CD14-positive monocyte (primary cell): ENCODE measurements at regions not wholly inside any gene's neighbourhood (a gene's known extent, or its start where the extent isn't known, plus 50 kb on each side); places are given as distances from the start of the nearest gene placed in this dataset.

Source experiments
- DNase-seq, 3 donors: peaks; one replicate each; pipeline ENCODE4 v3.0.0-alpha.2; 2011 to 2022
- H2AFZ ChIP-seq: 2 replicates; pipeline ENCODE4 v1.6.0; 2012; ENCODE audit warnings: mild to moderate bottlenecking, low read depth, low read length, inconsistent platforms; ENCODE audit not compliant: insufficient read depth, poor library complexity, severe bottlenecking
- H3K27ac ChIP-seq, 2 donors: 1 replicate in 1 of 2; 2 replicates in 1 of 2; pipeline ENCODE4 v1.5.1; 2012 to 2013; ENCODE audit warnings: low read length in 2 of 2, control low read depth in 1 of 2, inconsistent platforms in 1 of 2, low read depth in 1 of 2, mild to moderate bottlenecking in 1 of 2
- H3K27me3 ChIP-seq, 2 donors: one replicate each; pipeline versions ENCODE4 v1.6.0 to v1.6.1; 2011 to 2013; ENCODE audit warnings: low read length in 2 of 2; ENCODE audit not compliant: control insufficient read depth in 2 of 2, insufficient read depth in 2 of 2
- H3K36me3 ChIP-seq, 2 donors: replicated peaks in 1 of 2; 1 replicate in 1 of 2; 2 replicates in 1 of 2; pipeline versions ENCODE4 v1.5.1 to v1.6.1; 2012 to 2013; ENCODE audit warnings: low read length in 2 of 2, control low read depth in 1 of 2, inconsistent platforms in 1 of 2, mild to moderate bottlenecking in 1 of 2; ENCODE audit not compliant: insufficient read depth in 2 of 2, control insufficient read depth in 1 of 2
- H3K4me1 ChIP-seq, 2 donors: 1 replicate in 1 of 2; 2 replicates in 1 of 2; pipeline versions ENCODE4 v1.5.1 to v1.6.1; 2012 to 2013; ENCODE audit warnings: low read length in 2 of 2, control low read depth in 1 of 2, inconsistent platforms in 1 of 2, mild to moderate bottlenecking in 1 of 2, moderate library complexity in 1 of 2; ENCODE audit not compliant: insufficient read depth in 2 of 2, control insufficient read depth in 1 of 2
- H3K4me2 ChIP-seq: replicated peaks from 2 replicates; pipeline ENCODE3; 2012; ENCODE audit warnings: low read length, moderate library complexity, mild to moderate bottlenecking; ENCODE audit not compliant: poor library complexity, severe bottlenecking; ENCODE audit errors: extremely low read depth
- H3K4me3 ChIP-seq, 3 experiments: fragments of 200-600 bp in 1 of 3; sonication (generic) in 1 of 3; replicated peaks in 1 of 3; 1 replicate in 2 of 3; 2 replicates in 1 of 3; pipeline ENCODE4 v1.5.1; 2011 to 2013; ENCODE audit warnings: low read length in 3 of 3, mild to moderate bottlenecking in 3 of 3, control low read depth in 2 of 3, low read depth in 2 of 3, inconsistent platforms in 1 of 3, moderate library complexity in 1 of 3
- H3K79me2 ChIP-seq: 2 replicates; pipeline ENCODE4 v1.6.0; 2012; ENCODE audit warnings: mild to moderate bottlenecking, control low read depth, inconsistent platforms, low read length, moderate library complexity; ENCODE audit not compliant: insufficient read depth
- H3K9ac ChIP-seq: 2 replicates; pipeline ENCODE4 v1.6.0; 2017; ENCODE audit warnings: low read length, mild to moderate bottlenecking; ENCODE audit not compliant: insufficient read depth, poor library complexity, severe bottlenecking
- H3K9me3 ChIP-seq, 2 donors: replicated peaks in 1 of 2; 1 replicate in 1 of 2; 2 replicates in 1 of 2; pipeline versions ENCODE4 v1.5.1 to v1.6.1; 2012 to 2013; ENCODE audit warnings: low read length in 2 of 2, control low read depth in 1 of 2; ENCODE audit not compliant: control insufficient read depth in 1 of 2, insufficient read depth in 1 of 2
- H4K20me1 ChIP-seq: 2 replicates; pipeline ENCODE4 v1.6.0; 2012; ENCODE audit warnings: mild to moderate bottlenecking, low read length, control low read depth, moderate library complexity; ENCODE audit not compliant: insufficient read depth
- H3K27ac Mint-ChIP-seq, 7 donors: one replicate each; pipeline ENCODE4 v1.8.0; 2020; ENCODE audit warnings: mild to moderate bottlenecking in 7 of 7, mixed read lengths in 7 of 7, moderate library complexity in 6 of 7, inconsistent platforms in 2 of 7
- H3K27me3 Mint-ChIP-seq, 3 donors: one replicate each; pipeline ENCODE4 v1.8.0; 2021 to 2022; ENCODE audit warnings: low read depth in 3 of 3, mild to moderate bottlenecking in 3 of 3, mixed read lengths in 3 of 3, moderate library complexity in 3 of 3, inconsistent platforms in 1 of 3
- H3K36me3 Mint-ChIP-seq, 2 donors: one replicate each; pipeline ENCODE4 v1.8.0; 2020; ENCODE audit warnings: mixed read lengths in 2 of 2, inconsistent platforms in 1 of 2, mild to moderate bottlenecking in 1 of 2
- H3K4me1 Mint-ChIP-seq: one replicate; pipeline ENCODE4 v1.8.0; 2020; ENCODE audit warnings: mild to moderate bottlenecking, mixed read lengths
- H3K4me3 Mint-ChIP-seq, 2 donors: one replicate each; pipeline ENCODE4 v1.8.0; 2020; ENCODE audit warnings: mild to moderate bottlenecking in 2 of 2, mixed read lengths in 2 of 2, moderate library complexity in 1 of 2
- H3K9me3 Mint-ChIP-seq, 7 donors: one replicate each; pipeline ENCODE4 v1.8.0; 2020 to 2022; ENCODE audit warnings: mixed read lengths in 7 of 7, mild to moderate bottlenecking in 6 of 7, moderate library complexity in 6 of 7, inconsistent platforms in 2 of 7
- CTCF ChIP-seq: fragments of 200-600 bp; IDR thresholded peaks from one replicate; pipeline ENCODE4 v1.8.0; 2022; ENCODE audit warnings: antibody characterized with exemption, mild to moderate bottlenecking
- WGBS: methylation state at CpG from one replicate; pipeline ENCODE4 v1.1.5; 2013; ENCODE audit warnings: missing lambda C conversion rate; ENCODE audit not compliant: insufficient coverage; 5-methylcytosine and 5-hydroxymethylcytosine counted together
- intact Hi-C, 2 donors: fragments of 100-400 bp; cut with micrococcal nuclease; formaldehyde crosslinking; loops; one replicate each; pipeline versions ENCODE4 v1.15.0 to v1.15.1; 2023

- H3K4me1 ChIP-seq, result no peaks in the 10 kb centered on the region
- no peaks in the 10 kb centered on the region for H3K4me1 Mint-ChIP-seq
- peaks cover 0 to 7% (median 0%) of the 10 kb centered on the region in 7 donors for H3K9me3 Mint-ChIP-seq
- H3K79me2 ChIP-seq, result no peaks in the 10 kb centered on the region
- intact Hi-C loops, result no loop called here
- H3K4me2 ChIP-seq, result no peak overlapping the region
- 80% methylated on average over 2 of the region's 2 CpGs for WGBS
- no peaks in the 10 kb centered on the region for H3K27me3 ChIP-seq
- no peak overlapping the region for H3K27ac ChIP-seq
- no peak overlapping the region for H3K9ac ChIP-seq
- no peak overlapping the region for H3K4me3 Mint-ChIP-seq
- H3K27ac Mint-ChIP-seq, result no peak overlapping the region
- H3K9me3 ChIP-seq, result no peaks in the 10 kb centered on the region
- no peak for TF ChIP-seq CTCF
- no peaks in the 10 kb centered on the region for H4K20me1 ChIP-seq
- H3K4me3 ChIP-seq, result no peak overlapping the region
- peaks cover 0 to 2% (median 0%) of the 10 kb centered on the region in 3 donors for H3K27me3 Mint-ChIP-seq
- no peaks in the 10 kb centered on the region for H3K36me3 Mint-ChIP-seq
- no peaks in the 10 kb centered on the region for H3K36me3 ChIP-seq
- DNase-seq, result no peak
- no peak overlapping the region for H2AFZ ChIP-seq
Measured at GRCh38 chr5:57855831-57856230, 373.2 kb upstream of the ACTBL2 start.

- H3K79me2 ChIP-seq, result no peaks in the 10 kb centered on the region
- intact Hi-C loops, result no loop called here
Measured at GRCh38 chr5:57853929-57854697, 371.5 kb upstream of the ACTBL2 start.

More at GRCh38 chr5:57853929-57854697, 371.5 kb upstream of the ACTBL2 start:
- H3K4me1 ChIP-seq, result no peaks in the 10 kb centered on the region
- H3K9ac ChIP-seq, result no peak overlapping the region
- WGBS, result no CpG with 5 or more reads among the region's 3 CpGs
- Mint-ChIP-seq H3K27me3 (peaks cover 0 to 2% (median 0%) of the 10 kb centered on the region in 3 donors), H3K36me3 (no peaks in the 10 kb centered on the region), H3K9me3 (peaks cover 0 to 6% (median 2%) of the 10 kb centered on the region in 7 donors), H3K4me1 (no peaks in the 10 kb centered on the region), H3K27ac (peak overlapping the region in 1 of 7 donors; percentile 43), H3K4me3 (no peak overlapping the region)
- no peak overlapping the region for H3K4me3 ChIP-seq
- no peaks in the 10 kb centered on the region for H3K27me3 ChIP-seq
- TF ChIP-seq CTCF, result no peak
- H3K4me2 ChIP-seq, result no peak overlapping the region
- no peaks in the 10 kb centered on the region for H4K20me1 ChIP-seq
- H2AFZ ChIP-seq, result no peak overlapping the region
- no peak overlapping the region for H3K27ac ChIP-seq
- DNase-seq, result no peak
- no peaks in the 10 kb centered on the region for H3K36me3 ChIP-seq
- no peaks in the 10 kb centered on the region for H3K9me3 ChIP-seq
